NT2/D1 (cell line): ENCODE measurements at regions not wholly inside any gene's neighbourhood (a gene's known extent, or its start where the extent isn't known, plus 50 kb on each side); places are given as distances from the start of the nearest gene placed in this dataset.

Experiments
- SUZ12 ChIP-seq: IDR thresholded peaks from 2 replicates; pipeline ENCODE4 v1.6.1; 2011; ENCODE audit not compliant: insufficient read length, insufficient read depth; ENCODE audit errors: extremely low read depth
- YY1 ChIP-seq: IDR thresholded peaks from 2 replicates; pipeline ENCODE4 v1.6.1; 2011; ENCODE audit not compliant: insufficient read length, insufficient read depth
- ZNF274 ChIP-seq: IDR thresholded peaks from 2 replicates; pipeline ENCODE4 v1.6.1; 2011; ENCODE audit warnings: mild to moderate bottlenecking, low read depth, low read length

DNA sequence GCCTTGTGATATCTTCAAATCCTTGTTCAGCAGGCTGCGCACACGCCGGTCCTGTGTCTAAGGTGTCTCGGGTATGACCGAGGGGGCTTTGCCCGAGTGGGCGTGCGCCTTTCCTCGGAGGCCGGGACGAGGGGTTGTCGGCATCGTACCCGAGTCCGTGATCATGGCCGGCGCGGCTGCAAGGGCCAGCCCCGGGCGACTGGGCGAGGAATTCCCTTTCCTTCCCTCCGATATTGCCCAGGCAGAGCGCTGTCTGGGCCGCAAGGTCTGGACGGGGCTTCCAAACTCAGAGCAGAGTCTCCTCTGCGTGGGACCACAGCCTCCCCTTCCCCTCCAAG, 59.7 kb downstream of the ZNF467 start:
- TF ChIP-seq YY1 (no peak), ZNF274 (no peak), SUZ12 (no peak)
